Hematopoietic multipotent progenitor cell treated with erythropoietin and hydrocortisone succinate and interleukin-3 and kit ligand, for 17 days (in vitro differentiated cells): ENCODE measurements at regions not wholly inside any gene's neighbourhood (a gene's known extent, or its start where the extent isn't known, plus 50 kb on each side); places are given as distances from the start of the nearest gene placed in this dataset.
"Not testable (repeated sequence)": the region's sequence is repeated elsewhere in the genome, so short reads cannot be mapped to it uniquely, and the experiment has no call there.

Experiments used
- DNase-seq: peaks from one replicate; pipeline ENCODE4 v3.0.0-alpha.2; 2015; ENCODE audit warnings: low spot score

- DNase-seq, result no peak
Measured at GRCh38 chr6:76776876-76777275, 686.4 kb downstream of the HTR1B start.

GRCh38 chr6:76774781-76775384 lies 688.4 kb downstream of the HTR1B start:
- no peak for DNase-seq

GRCh38 chr6:76772951-76773350 lies 690.3 kb downstream of the HTR1B start:
- no peak for DNase-seq

GRCh38 chr6:76771059-76771634 lies 692.1 kb downstream of the HTR1B start:
- no peak for DNase-seq

- DNase-seq, result no peak
Measured at GRCh38 chr6:76770281-76770680, 693.0 kb downstream of the HTR1B start.

GRCh38 chr6:76768556-76768955 lies 694.7 kb downstream of the HTR1B start:
- no peak for DNase-seq

- no peak for DNase-seq
Measured at GRCh38 chr6:76764057-76764456, 691.6 kb upstream of the IMPG1 start.

GRCh38 chr6:76752841-76753240 lies 680.4 kb upstream of the IMPG1 start:
- DNase-seq, result peak; percentile 1

- DNase-seq, result not testable (repeated sequence)
Measured at GRCh38 chr6:76745388-76745787, 672.9 kb upstream of the IMPG1 start.

GRCh38 chr6:76744151-76744720 lies 671.8 kb upstream of the IMPG1 start:
- DNase-seq, result not testable (repeated sequence)

GRCh38 chr6:76742919-76743318 lies 670.5 kb upstream of the IMPG1 start:
- no peak for DNase-seq

- no peak for DNase-seq
Measured at GRCh38 chr6:76719449-76719848, 647.0 kb upstream of the IMPG1 start.

- no peak for DNase-seq
Measured at GRCh38 chr6:76708641-76709331, 636.3 kb upstream of the IMPG1 start.

- DNase-seq, result no peak
Measured at GRCh38 chr6:76707630-76708029, 635.2 kb upstream of the IMPG1 start.

- DNase-seq, result no peak
Measured at GRCh38 chr6:76706631-76707030, 634.2 kb upstream of the IMPG1 start.

- DNase-seq, result no peak
Measured at GRCh38 chr6:76706086-76706485, 633.6 kb upstream of the IMPG1 start.

- DNase-seq, result no peak
Measured at GRCh38 chr6:76703786-76704185, 631.3 kb upstream of the IMPG1 start.

GRCh38 chr6:76703285-76703684 lies 630.8 kb upstream of the IMPG1 start:
- no peak for DNase-seq

- DNase-seq, result no peak
Measured at GRCh38 chr6:76702187-76702586, 629.7 kb upstream of the IMPG1 start.

GRCh38 chr6:76701610-76702009 lies 629.1 kb upstream of the IMPG1 start:
- no peak for DNase-seq

GRCh38 chr6:76697585-76697984 lies 625.1 kb upstream of the IMPG1 start:
- no peak for DNase-seq

GRCh38 chr6:76694795-76695194 lies 622.3 kb upstream of the IMPG1 start:
- DNase-seq, result no peak

GRCh38 chr6:76684875-76685274 lies 612.4 kb upstream of the IMPG1 start:
- no peak for DNase-seq
